GM23338 (cell line): ENCODE measurements at regions not wholly inside any gene's neighbourhood (a gene's known extent, or its start where the extent isn't known, plus 50 kb on each side); places are given as distances from the start of the nearest gene placed in this dataset.
A peak's percentile ranks its signal among the peaks of the same experiment; 100 is the strongest.
"Not testable (repeated sequence)": the region's sequence is repeated elsewhere in the genome, so short reads cannot be mapped to it uniquely, and the experiment has no call there.

Experiments
- ATAC-seq: fragments of 200-7000 bp; cut with Tn5 transposase; 3 replicates; pipeline ENCODE4 v1.9.1; 2020
- DNase-seq: peaks from one replicate; pipeline ENCODE4 v3.0.0-alpha.2; 2015; ENCODE audit warnings: low spot score
- H2AFZ ChIP-seq: fragments of 200-600 bp; sonication (generic); 2 replicates; pipeline ENCODE4 v1.8.0; 2016; ENCODE audit warnings: antibody characterized with exemption, mild to moderate bottlenecking, moderate library complexity
- H3F3A ChIP-seq: fragments of 200-600 bp; sonication (generic); replicated peaks from 2 replicates; pipeline ENCODE4 v1.8.0; 2017; ENCODE audit warnings: antibody characterized with exemption, mixed run types, low read depth
- H3K27ac ChIP-seq: fragments of 200-600 bp; sonication (generic); 2 replicates; pipeline ENCODE4 v1.6.1; 2016; ENCODE audit warnings: low read depth
- H3K27me3 ChIP-seq: fragments of 200-600 bp; sonication (generic); 2 replicates; pipeline ENCODE4 v1.8.0; 2016; ENCODE audit warnings: mild to moderate bottlenecking, mixed run types, moderate library complexity; ENCODE audit not compliant: insufficient read depth
- H3K36me3 ChIP-seq: fragments of 200-600 bp; sonication (generic); 2 replicates; pipeline ENCODE4 v1.8.0; 2016; ENCODE audit warnings: mild to moderate bottlenecking; ENCODE audit not compliant: insufficient read depth
- H3K4me1 ChIP-seq: fragments of 200-600 bp; sonication (generic); 2 replicates; pipeline ENCODE4 v1.8.0; 2016; ENCODE audit warnings: mild to moderate bottlenecking, moderate library complexity; ENCODE audit not compliant: insufficient read depth
- H3K4me2 ChIP-seq: fragments of 200-600 bp; sonication (generic); 2 replicates; pipeline ENCODE4 v1.7.1; 2017; ENCODE audit warnings: mixed run types
- H3K4me3 ChIP-seq: fragments of 200-600 bp; sonication (generic); 2 replicates; pipeline ENCODE4 v1.6.1; 2016; ENCODE audit warnings: mixed run types
- H3K79me2 ChIP-seq: fragments of 200-600 bp; sonication (generic); replicated peaks from 2 replicates; pipeline ENCODE4 v1.8.0; 2017; ENCODE audit warnings: mild to moderate bottlenecking; ENCODE audit not compliant: insufficient read depth
- H3K9me2 ChIP-seq: fragments of 200-600 bp; sonication (generic); 2 replicates; pipeline ENCODE4 v1.8.0; 2017; ENCODE audit not compliant: insufficient read depth
- H4K20me1 ChIP-seq: fragments of 200-600 bp; sonication (generic); replicated peaks from 2 replicates; pipeline ENCODE4 v1.8.0; 2017; ENCODE audit warnings: mild to moderate bottlenecking; ENCODE audit not compliant: insufficient read depth
- H3K27ac Mint-ChIP-seq: 2 replicates; pipeline ENCODE4 v1.8.0; 2020; ENCODE audit warnings: inconsistent platforms, mild to moderate bottlenecking, moderate library complexity, mixed read lengths
- H3K27me3 Mint-ChIP-seq: 3 replicates; pipeline ENCODE4 v1.8.0; 2022; ENCODE audit warnings: low read depth, mild to moderate bottlenecking, moderate library complexity, mixed read lengths, inconsistent platforms; ENCODE audit not compliant: insufficient read depth, poor library complexity
- H3K36me3 Mint-ChIP-seq: 3 replicates; pipeline ENCODE4 v1.8.0; 2021; ENCODE audit warnings: low read depth, mild to moderate bottlenecking, inconsistent platforms, moderate library complexity, mixed read lengths
- H3K4me1 Mint-ChIP-seq: 3 replicates; pipeline ENCODE4 v1.8.0; 2020; ENCODE audit warnings: mild to moderate bottlenecking, inconsistent platforms, mixed read lengths
- H3K4me3 Mint-ChIP-seq: 3 replicates; pipeline ENCODE4 v1.8.0; 2021; ENCODE audit warnings: moderate library complexity, mild to moderate bottlenecking, inconsistent platforms, mixed read lengths
- H3K9me3 Mint-ChIP-seq: 3 replicates; pipeline ENCODE4 v1.8.0; 2020; ENCODE audit warnings: moderate library complexity, mild to moderate bottlenecking, inconsistent platforms, mixed read lengths
- CREB1 ChIP-seq: fragments of 250-450 bp; sonication (Bioruptor Pico); IDR thresholded peaks from 2 replicates; pipeline ENCODE4 v1.5.0; 2020; ENCODE audit warnings: low read depth, mild to moderate bottlenecking, moderate library complexity
- CTCF ChIP-seq, 2 experiments: fragments of 200-600 bp in 1 of 2; sonication (generic) in 1 of 2; conservative IDR thresholded peaks; 2 replicates each; pipeline versions ENCODE4 v1.5.1 to v1.6.1; 2016 to 2017; ENCODE audit warnings: antibody characterized with exemption in 2 of 2, low read depth in 2 of 2, mild to moderate bottlenecking in 2 of 2, moderate library complexity in 1 of 2
- ETS1 ChIP-seq: IDR thresholded peaks from 2 replicates; pipeline ENCODE4 v1.6.1; 2016; ENCODE audit warnings: antibody characterized with exemption
- POLR2AphosphoS5 ChIP-seq: IDR thresholded peaks from 2 replicates; pipeline ENCODE4 v1.6.1; 2016; ENCODE audit warnings: antibody characterized with exemption, low read depth
- STAT1 ChIP-seq: IDR thresholded peaks from one replicate; pipeline ENCODE4 v1.6.1; 2016; ENCODE audit warnings: antibody characterized with exemption; ENCODE audit not compliant: unreplicated experiment
- ZNF114 ChIP-seq: fragments of 250-450 bp; sonication (Bioruptor Pico); IDR thresholded peaks from 2 replicates; pipeline ENCODE4 v1.5.0; 2020; ENCODE audit warnings: mild to moderate bottlenecking, moderate library complexity
- ZNF331 ChIP-seq: fragments of 250-450 bp; sonication (Bioruptor Pico); IDR thresholded peaks from 2 replicates; pipeline ENCODE4 v1.5.0; 2020; ENCODE audit warnings: low read depth, mild to moderate bottlenecking, moderate library complexity
- ZNF462 ChIP-seq: fragments of 250-450 bp; sonication (Bioruptor Pico); IDR thresholded peaks from 2 replicates; pipeline ENCODE4 v1.5.0; 2020; ENCODE audit warnings: mild to moderate bottlenecking, moderate library complexity

GRCh38 chr12:102325108-102325507 is 127.5 kb upstream of the PMCH start:
- not testable (repeated sequence) for DNase-seq, H3K36me3 ChIP-seq, H4K20me1 ChIP-seq, H3K27me3 ChIP-seq, H3K4me1 ChIP-seq, H3K36me3 Mint-ChIP-seq, H3K27me3 Mint-ChIP-seq, ATAC-seq, H2AFZ ChIP-seq, H3K9me3 Mint-ChIP-seq, H3K79me2 ChIP-seq, H3K4me2 ChIP-seq, H3K4me3 ChIP-seq, H3K9me2 ChIP-seq, H3K27ac Mint-ChIP-seq, H3K4me3 Mint-ChIP-seq, H3F3A ChIP-seq, H3K27ac ChIP-seq
- peaks cover 16% of the 10 kb centered on the region for H3K4me1 Mint-ChIP-seq

- Mint-ChIP-seq H3K36me3 (0 out of 3 replicates have a peak, but pooled peaks cover 3% of the 10 kb centered on the region), H3K27ac (no peak overlapping the region), H3K4me3 (no peak overlapping the region), H3K27me3 (peaks cover 4% of the 10 kb centered on the region), H3K9me3 (peaks cover 5% of the 10 kb centered on the region; the same call in 1 of the 3 replicates), H3K4me1 (peaks cover 16% of the 10 kb centered on the region)
- H3K36me3 ChIP-seq: no peaks in the 10 kb centered on the region
- no peaks in the 10 kb centered on the region for H3K27me3 ChIP-seq
- H3K9me2 ChIP-seq: peaks cover 3% of the 10 kb centered on the region
- TF ChIP-seq STAT1: no peak
- no peaks in the 10 kb centered on the region for H3K4me1 ChIP-seq
- no peaks in the 10 kb centered on the region for H4K20me1 ChIP-seq
- H3K4me3 ChIP-seq: no peak overlapping the region
- no peaks in the 10 kb centered on the region for H3F3A ChIP-seq
- no peak for ATAC-seq
- H3K27ac ChIP-seq: no peak overlapping the region
- no peak overlapping the region for H3K4me2 ChIP-seq
- no peaks in the 10 kb centered on the region for H3K79me2 ChIP-seq
- H2AFZ ChIP-seq: no peak overlapping the region
- DNase-seq: no peak
Observed at GRCh38 chr12:102323799-102324198, 126.2 kb upstream of the PMCH start.

- no peaks in the 10 kb centered on the region for H3K4me1 ChIP-seq
- TF ChIP-seq ZNF331 (CRISPR knock-in tag) (no peak), CTCF (conservative IDR thresholded peaks at IDR 0.05; ENCODE audit: low read depth in 2 of 2) (no peak), POLR2AphosphoS5 (no peak), CREB1 (CRISPR knock-in tag) (no peak), ETS1 (no peak), ZNF462 (CRISPR knock-in tag) (peak; percentile 56; the same call in 1 of the 2 replicates), ZNF114 (CRISPR knock-in tag) (no peak)
Observed at GRCh38 chr12:102322254-102322653, 124.6 kb upstream of the PMCH start.

More at GRCh38 chr12:102322254-102322653, 124.6 kb upstream of the PMCH start:
- Histone ChIP-seq H2AFZ (no peak overlapping the region), H3K79me2 (no peaks in the 10 kb centered on the region), H3K4me3 (no peak overlapping the region), H3K36me3 (no peaks in the 10 kb centered on the region), H3K27ac (no peak overlapping the region), H3K9me2 (peaks cover 3% of the 10 kb centered on the region), H3F3A (no peaks in the 10 kb centered on the region), H4K20me1 (no peaks in the 10 kb centered on the region), H3K4me2 (no peak overlapping the region), H3K27me3 (no peaks in the 10 kb centered on the region)
- peaks cover 5% of the 10 kb centered on the region; the same call in 1 of the 3 replicates for H3K9me3 Mint-ChIP-seq
- H3K4me1 Mint-ChIP-seq: peaks cover 16% of the 10 kb centered on the region
- peaks cover 4% of the 10 kb centered on the region for H3K27me3 Mint-ChIP-seq
- ATAC-seq (peak; percentile 56), DNase-seq (peak; percentile 11)
- no peak overlapping the region for H3K27ac Mint-ChIP-seq
- no peak overlapping the region for H3K4me3 Mint-ChIP-seq
- 0 out of 3 replicates have a peak, but pooled peaks cover 3% of the 10 kb centered on the region for H3K36me3 Mint-ChIP-seq
